ENCODE measurements at regions not wholly inside any gene's neighbourhood (a gene's known extent, or its start where the extent isn't known, plus 50 kb on each side); places are given as distances from the start of the nearest gene placed in this dataset.
"Not testable (repeated sequence)": the region's sequence is repeated elsewhere in the genome, so short reads cannot be mapped to it uniquely, and the experiment has no call there.

GRCh38 chrX:38473701-38474100, 87.6 kb upstream of the TSPAN7 start:
- DNase-seq (ENCODE audit: low read depth) = peak; percentile 58

GRCh38 chrX:38474543-38474942, 86.8 kb upstream of the TSPAN7 start:
- DNase-seq (ENCODE audit: low read depth) = no peak

GRCh38 chrX:38482183-38482582, 79.2 kb upstream of the TSPAN7 start:
- DNase-seq (ENCODE audit: low read depth) = no peak

GRCh38 chrX:38484607-38485498, 76.5 kb upstream of the TSPAN7 start:
- no peak for DNase-seq (ENCODE audit: low read depth)

GRCh38 chrX:38489341-38489740, 72.0 kb upstream of the TSPAN7 start:
- DNase-seq (ENCODE audit: low read depth) = peak; percentile 40

GRCh38 chrX:38494239-38494823, 67.0 kb upstream of the TSPAN7 start:
- DNase-seq (ENCODE audit: low read depth) = no peak

- not testable (repeated sequence) for DNase-seq (ENCODE audit: low read depth)
Observed at GRCh38 chrX:38499658-38500057, 61.7 kb upstream of the TSPAN7 start.

- DNase-seq (ENCODE audit: low read depth) = no peak
Observed at GRCh38 chrX:38500141-38500540, 61.2 kb upstream of the TSPAN7 start.

GRCh38 chrX:38500866-38501265, 60.5 kb upstream of the TSPAN7 start:
- peak; percentile 16 for DNase-seq (ENCODE audit: low read depth)

GRCh38 chrX:38505583-38505982, 55.8 kb upstream of the TSPAN7 start:
- no peak for DNase-seq (ENCODE audit: low read depth)

All from renal cortical epithelial cell (primary cell).